ENCODE measurements at regions not wholly inside any gene's neighbourhood (a gene's known extent, or its start where the extent isn't known, plus 50 kb on each side); places are given as distances from the start of the nearest gene placed in this dataset.

GRCh38 chr16:16805809-16806208 is 426.9 kb downstream of the NPIPA7 start:
- no peak for TF ChIP-seq CTCF (IDR thresholded peaks at IDR 0.05; ENCODE audit: low read length, missing control alignments)
- no peak for DNase-seq (ENCODE audit: low read depth)
- H3K4me3 ChIP-seq (replicated peaks; ENCODE audit: low read depth, low read length) = no peak overlapping the region

GRCh38 chr16:16815641-16816040 is 436.7 kb downstream of the NPIPA7 start:
- no peak overlapping the region for H3K4me3 ChIP-seq (replicated peaks; ENCODE audit: low read depth, low read length)
- TF ChIP-seq CTCF (IDR thresholded peaks at IDR 0.05; ENCODE audit: low read length, missing control alignments) = no peak
- DNase-seq (ENCODE audit: low read depth) = no peak

GRCh38 chr16:16817196-16817595 is 438.3 kb downstream of the NPIPA7 start:
- DNase-seq (ENCODE audit: low read depth) = no peak
- H3K4me3 ChIP-seq (replicated peaks; ENCODE audit: low read depth, low read length) = no peak overlapping the region
- TF ChIP-seq CTCF (IDR thresholded peaks at IDR 0.05; ENCODE audit: low read length, missing control alignments) = no peak

- no peak for DNase-seq (ENCODE audit: low read depth)
- no peak overlapping the region for H3K4me3 ChIP-seq (replicated peaks; ENCODE audit: low read depth, low read length)
- TF ChIP-seq CTCF (IDR thresholded peaks at IDR 0.05; ENCODE audit: low read length, missing control alignments) = no peak
Measured at GRCh38 chr16:16821261-16821660, 442.3 kb downstream of the NPIPA7 start.

- DNase-seq (ENCODE audit: low read depth) = no peak
Measured at GRCh38 chr16:16828913-16829398, 450.0 kb downstream of the NPIPA7 start.

GRCh38 chr16:16830401-16830800 is 451.5 kb downstream of the NPIPA7 start:
- TF ChIP-seq CTCF (IDR thresholded peaks at IDR 0.05; ENCODE audit: low read length, missing control alignments) = no peak
- H3K4me3 ChIP-seq (replicated peaks; ENCODE audit: low read depth, low read length) = no peak overlapping the region

More at GRCh38 chr16:16828913-16829398, 450.0 kb downstream of the NPIPA7 start:
- H3K4me3 ChIP-seq (replicated peaks; ENCODE audit: low read depth, low read length) = no peak overlapping the region
- TF ChIP-seq CTCF (IDR thresholded peaks at IDR 0.05; ENCODE audit: low read length, missing control alignments) = no peak

GRCh38 chr16:16830973-16831372 is 452.0 kb downstream of the NPIPA7 start:
- TF ChIP-seq CTCF (IDR thresholded peaks at IDR 0.05; ENCODE audit: low read length, missing control alignments) = no peak
- DNase-seq (ENCODE audit: low read depth) = no peak
- H3K4me3 ChIP-seq (replicated peaks; ENCODE audit: low read depth, low read length) = no peak overlapping the region

More at GRCh38 chr16:16830401-16830800, 451.5 kb downstream of the NPIPA7 start:
- DNase-seq (ENCODE audit: low read depth) = no peak

All from fibroblast of pulmonary artery (primary cell).